Activated CD8-positive, alpha-beta T cell treated with anti-CD3 and anti-CD28 coated beads, Interleukin-2, amount 10 ng/mL, durations not matched to agents 7 days and 5 days (primary cell): ENCODE measurements at regions not wholly inside any gene's neighbourhood (a gene's known extent, or its start where the extent isn't known, plus 50 kb on each side); places are given as distances from the start of the nearest gene placed in this dataset.
"Not testable (repeated sequence)": the region's sequence is repeated elsewhere in the genome, so short reads cannot be mapped to it uniquely, and the experiment has no call there.

Experiments
- ATAC-seq: fragments of 150-1000 bp; cut with Tn5 transposase; one replicate; pipeline ENCODE4 v1.10.0; 2021; ENCODE audit warnings: moderate library complexity
- CTCF ChIA-PET: fragments of 350-600 bp; sonication (Branson Sonifier 250); formaldehyde crosslinking; loops from one replicate; lab custom pipeline; 2021; ENCODE audit warnings: antibody characterized with exemption; lab: Charles Lee
- POLR2A ChIA-PET: fragments of 350-600 bp; sonication (Branson Sonifier 250); formaldehyde crosslinking; loops from one replicate; lab custom pipeline; 2021; ENCODE audit warnings: antibody characterized with exemption; lab: Charles Lee
- DNase-seq: peaks from one replicate; pipeline ENCODE4 v3.0.0-alpha.2; 2020
- H3K27ac Mint-ChIP-seq: one replicate; pipeline ENCODE4 v1.8.0; 2021; ENCODE audit warnings: mild to moderate bottlenecking, mixed read lengths
- H3K27me3 Mint-ChIP-seq: one replicate; pipeline ENCODE4 v1.8.0; 2021; ENCODE audit warnings: low read depth, mixed read lengths
- H3K36me3 Mint-ChIP-seq: one replicate; pipeline ENCODE4 v1.8.0; 2021; ENCODE audit warnings: low read depth, mixed read lengths
- H3K4me1 Mint-ChIP-seq: one replicate; pipeline ENCODE4 v1.8.0; 2021; ENCODE audit warnings: low read depth, mixed read lengths
- H3K4me3 Mint-ChIP-seq: one replicate; pipeline ENCODE4 v1.8.0; 2021; ENCODE audit warnings: mild to moderate bottlenecking, mixed read lengths
- H3K9me3 Mint-ChIP-seq: one replicate; pipeline ENCODE4 v1.8.0; 2022; ENCODE audit warnings: mixed read lengths; ENCODE audit not compliant: insufficient read depth

DNA sequence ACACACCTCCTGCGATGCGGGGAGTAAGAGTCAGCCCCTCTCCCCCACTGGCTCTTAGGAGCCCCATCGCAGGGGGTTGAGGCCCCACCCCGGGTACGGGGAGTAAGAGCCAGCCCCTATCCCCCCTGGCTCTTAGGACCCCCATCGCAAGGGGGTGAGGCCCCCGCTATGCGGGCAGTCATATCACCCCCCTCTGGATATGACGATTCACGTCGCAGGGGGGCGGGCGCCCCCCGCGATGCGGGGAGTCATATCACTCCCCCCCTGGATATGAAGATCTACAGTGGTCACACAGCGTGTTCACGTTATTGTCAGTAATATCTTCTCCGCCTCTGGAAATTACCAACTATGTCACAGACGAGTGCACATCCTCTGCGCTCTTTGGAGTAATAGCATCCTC is 61.1 kb downstream of the DEFB131A start:
- H3K27ac Mint-ChIP-seq, CTCF ChIA-PET, ATAC-seq, H3K4me1 Mint-ChIP-seq, H3K36me3 Mint-ChIP-seq, H3K27me3 Mint-ChIP-seq, POLR2A ChIA-PET, H3K9me3 Mint-ChIP-seq, H3K4me3 Mint-ChIP-seq, DNase-seq: not testable (repeated sequence)

DNA sequence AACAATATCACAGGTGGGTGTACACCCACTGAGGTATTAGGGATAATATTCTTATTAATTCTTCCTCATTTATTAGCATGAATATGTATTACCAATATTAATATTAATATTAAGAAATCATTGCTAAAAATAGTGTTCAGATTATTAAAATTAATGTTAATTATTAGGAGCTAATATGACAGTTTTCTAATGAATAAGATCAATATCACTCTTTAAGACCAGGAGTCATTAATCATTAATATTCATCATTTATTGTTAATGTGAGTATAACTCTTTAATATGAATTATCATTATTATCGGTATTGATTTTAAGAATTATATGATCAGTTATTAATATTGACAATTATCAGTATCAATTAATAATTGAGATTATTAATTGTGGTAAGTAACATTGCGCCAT is 62.5 kb downstream of the DEFB131A start:
- H3K4me3 Mint-ChIP-seq, ATAC-seq, H3K27me3 Mint-ChIP-seq, H3K4me1 Mint-ChIP-seq, H3K36me3 Mint-ChIP-seq, POLR2A ChIA-PET, H3K27ac Mint-ChIP-seq, H3K9me3 Mint-ChIP-seq, CTCF ChIA-PET, DNase-seq: not testable (repeated sequence)

DNA sequence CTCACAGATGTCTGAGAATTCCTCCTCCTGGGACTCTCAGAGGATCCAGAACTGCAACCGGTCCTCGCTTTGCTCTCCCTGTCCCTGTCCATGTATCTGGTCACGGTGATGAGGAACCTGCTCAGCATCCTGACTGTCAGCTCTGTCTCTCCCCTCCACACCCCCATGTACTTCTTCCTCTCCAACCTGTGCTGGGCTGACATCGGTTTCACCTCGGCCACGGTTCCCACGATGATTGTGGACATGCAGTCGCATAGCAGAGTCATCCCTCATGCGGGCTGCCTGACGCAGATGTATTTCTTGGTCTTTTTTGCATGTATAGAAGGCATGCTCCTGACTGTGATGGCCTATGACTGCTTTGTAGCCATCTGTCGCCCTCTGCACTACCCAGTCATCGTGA is 68.7 kb downstream of the DEFB131A start:
- DNase-seq, CTCF ChIA-PET, H3K36me3 Mint-ChIP-seq, POLR2A ChIA-PET, H3K4me3 Mint-ChIP-seq, H3K27me3 Mint-ChIP-seq, H3K9me3 Mint-ChIP-seq, H3K27ac Mint-ChIP-seq, H3K4me1 Mint-ChIP-seq, ATAC-seq: not testable (repeated sequence)

DNA sequence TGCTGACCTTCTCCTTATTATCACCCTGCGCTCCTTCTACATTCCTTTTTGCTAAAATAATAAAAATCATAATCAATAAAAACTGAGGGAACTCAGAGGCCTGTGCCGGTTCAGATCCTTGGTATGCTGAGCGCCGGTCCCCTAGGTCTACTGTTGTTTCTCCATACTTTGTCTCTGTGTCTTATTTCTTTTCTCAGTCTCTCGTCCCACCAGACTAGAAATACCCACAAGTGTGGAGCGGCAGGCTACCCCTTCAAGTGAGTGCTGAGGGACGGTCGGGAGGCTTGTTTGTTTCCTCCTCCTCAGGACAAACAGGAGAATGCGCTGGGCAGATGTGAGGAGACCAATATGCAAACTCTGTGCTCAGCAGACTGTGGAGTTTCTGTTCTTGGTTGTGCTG is 75.4 kb downstream of the DEFB131A start:
- POLR2A ChIA-PET = not testable (repeated sequence)

DNA sequence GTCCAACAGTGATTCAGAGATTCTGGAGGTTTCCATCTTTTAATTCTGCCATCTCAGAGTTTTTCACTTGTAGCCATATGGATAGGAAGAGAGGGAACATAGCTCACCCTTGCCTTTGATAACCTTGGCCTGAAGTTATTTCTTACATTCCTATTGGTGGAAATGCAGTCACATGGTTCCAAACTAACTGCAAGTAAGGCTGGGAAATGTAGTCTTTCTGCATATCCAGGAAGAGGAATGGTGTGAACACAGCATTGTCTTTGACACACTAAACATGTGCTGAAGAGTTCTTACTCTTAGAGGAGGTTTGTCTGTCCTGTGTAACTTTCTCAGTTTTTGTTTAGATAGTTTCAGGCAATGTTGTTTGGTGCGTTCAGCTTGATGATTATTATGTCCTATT is 78.7 kb downstream of the DEFB131A start:
- H3K27me3 Mint-ChIP-seq, POLR2A ChIA-PET, H3K9me3 Mint-ChIP-seq, H3K36me3 Mint-ChIP-seq, DNase-seq, CTCF ChIA-PET, H3K4me3 Mint-ChIP-seq, H3K4me1 Mint-ChIP-seq, ATAC-seq, H3K27ac Mint-ChIP-seq: not testable (repeated sequence)

More for the DNA sequence above, 75.4 kb downstream of the DEFB131A start:
- H3K4me1 Mint-ChIP-seq, CTCF ChIA-PET, H3K4me3 Mint-ChIP-seq, DNase-seq, H3K36me3 Mint-ChIP-seq, ATAC-seq, H3K27me3 Mint-ChIP-seq, H3K9me3 Mint-ChIP-seq, H3K27ac Mint-ChIP-seq: not testable (repeated sequence)

DNA sequence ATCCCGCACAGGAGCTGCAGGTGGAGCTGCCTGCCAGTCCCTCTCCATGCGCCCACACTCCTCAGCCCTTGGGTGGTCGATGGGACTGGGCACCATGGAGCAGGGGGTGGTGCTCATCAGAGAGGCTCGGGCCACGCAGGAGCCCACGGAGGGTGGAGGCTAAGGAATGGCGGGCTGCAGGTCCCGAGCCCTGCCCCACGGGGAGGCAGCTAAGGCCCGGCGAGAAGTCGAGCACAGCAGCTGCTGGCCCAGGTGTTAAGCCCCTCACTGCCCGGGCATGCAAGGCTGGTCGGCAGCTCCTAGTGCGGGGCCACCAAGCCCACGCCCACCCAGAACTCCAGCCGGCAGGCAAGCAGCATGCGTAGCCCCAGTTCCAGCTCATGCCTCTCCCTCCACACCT is 80.2 kb downstream of the DEFB131A start:
- H3K4me3 Mint-ChIP-seq, ATAC-seq, H3K36me3 Mint-ChIP-seq, DNase-seq, H3K4me1 Mint-ChIP-seq, H3K27ac Mint-ChIP-seq, H3K27me3 Mint-ChIP-seq, H3K9me3 Mint-ChIP-seq, POLR2A ChIA-PET: not testable (repeated sequence)
- CTCF ChIA-PET = interaction anchor here (1.2 kb wide), 1 partner anchor 8 kb away, joined by 5 read pairs; no protein-coding TSS in a partner anchor

DNA sequence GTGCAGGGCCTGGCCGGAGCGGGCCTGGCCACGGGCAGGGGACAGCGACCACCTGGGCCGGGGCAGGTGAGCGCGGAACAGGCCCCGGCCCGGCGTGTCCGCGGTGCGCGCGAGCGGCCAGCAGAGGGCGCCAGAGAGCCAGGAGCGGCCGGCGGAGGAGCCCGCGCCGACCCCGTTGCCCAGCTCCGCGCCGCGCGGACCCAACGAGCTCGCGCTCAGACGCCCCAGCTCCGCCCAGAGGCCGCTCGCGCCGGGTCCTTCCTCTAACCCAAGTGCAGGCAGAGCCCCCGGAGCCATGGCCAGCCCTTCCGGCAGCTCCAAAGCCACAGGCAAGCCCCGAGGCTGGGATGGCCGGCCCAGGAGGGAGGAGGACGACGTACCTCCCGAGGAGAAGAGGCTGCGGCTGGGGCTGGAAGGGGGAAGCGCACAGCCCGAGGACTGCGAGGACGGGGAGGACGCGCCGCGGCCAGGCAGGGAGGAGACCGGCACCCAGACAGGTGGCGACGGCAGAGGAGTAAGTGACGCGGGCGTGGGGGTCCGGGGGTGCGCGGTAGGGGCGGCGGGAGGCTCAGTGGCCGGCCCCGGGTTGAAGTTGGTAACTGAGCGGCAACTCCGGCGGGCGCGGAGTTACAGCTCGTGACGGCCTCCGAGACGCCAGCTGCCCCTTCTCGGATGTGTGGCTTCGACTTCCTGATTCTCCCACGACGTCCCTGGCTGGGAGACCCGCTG is 88.1 kb downstream of the DEFB131A start:
- H3K36me3 Mint-ChIP-seq, H3K4me1 Mint-ChIP-seq, H3K27ac Mint-ChIP-seq, POLR2A ChIA-PET, H3K9me3 Mint-ChIP-seq: not testable (repeated sequence)
- peak overlapping the region; percentile 52 for H3K4me3 Mint-ChIP-seq
- DNase-seq = peak; percentile 71
- CTCF ChIA-PET = interaction anchor here (0.6 to 1.3 kb wide), 7 partner anchors 8 to 481 kb away, joined by 3 to 5 read pairs (median 3); no protein-coding TSS in a partner anchor
- ATAC-seq = peak; percentile 80
- peaks cover 25% of the 10 kb centered on the region for H3K27me3 Mint-ChIP-seq

DNA sequence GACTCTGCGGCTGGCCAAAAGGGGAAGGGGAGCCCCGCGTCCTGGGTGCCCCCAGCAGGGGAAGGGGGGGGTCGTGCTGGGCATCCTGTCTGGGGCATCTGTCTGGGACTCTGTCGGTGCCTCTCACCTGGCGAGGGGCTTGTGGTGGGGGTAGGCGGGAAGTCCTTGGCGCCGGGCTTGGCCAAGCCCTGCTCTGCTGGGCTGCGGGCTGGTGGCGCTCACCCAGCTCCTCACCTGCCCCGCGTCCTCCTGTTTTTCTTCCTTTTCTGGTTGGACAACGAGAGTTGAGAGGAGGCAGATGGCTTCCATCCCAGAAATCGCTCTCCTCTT is 88.6 kb downstream of the DEFB131A start:
- H3K4me1 Mint-ChIP-seq, H3K9me3 Mint-ChIP-seq, ATAC-seq, DNase-seq, H3K27ac Mint-ChIP-seq, H3K36me3 Mint-ChIP-seq, POLR2A ChIA-PET: not testable (repeated sequence)
- Mint-ChIP-seq H3K4me3 (peak overlapping the region; percentile 52), H3K27me3 (peaks cover 25% of the 10 kb centered on the region)
- CTCF ChIA-PET = interaction anchor here (0.8 to 1.3 kb wide), 3 partner anchors 159 to 481 kb away, joined by 3 to 4 read pairs (median 3); no protein-coding TSS in a partner anchor

DNA sequence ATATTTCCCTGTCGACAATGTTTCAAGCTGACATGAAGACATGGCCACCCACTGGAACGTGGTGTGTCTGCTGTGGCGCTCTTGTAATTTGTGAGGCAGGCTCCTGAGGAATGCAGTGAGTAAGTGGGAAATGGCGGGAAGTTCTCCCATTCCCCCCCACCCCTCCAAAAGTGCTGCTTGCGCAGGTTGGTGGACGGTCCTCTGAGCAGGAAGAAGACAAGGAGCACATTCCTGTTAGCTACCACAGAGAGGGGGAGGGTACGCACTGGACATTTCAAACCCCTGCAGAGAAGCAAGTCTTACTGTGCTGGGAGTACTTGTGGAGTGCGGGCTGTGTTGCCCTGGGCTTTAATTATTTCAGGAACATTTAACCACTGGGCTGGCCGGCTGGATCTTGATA is 92.9 kb downstream of the DEFB131A start:
- H3K4me3 Mint-ChIP-seq, H3K36me3 Mint-ChIP-seq, H3K9me3 Mint-ChIP-seq, CTCF ChIA-PET, H3K4me1 Mint-ChIP-seq, POLR2A ChIA-PET, ATAC-seq, H3K27ac Mint-ChIP-seq, DNase-seq: not testable (repeated sequence)
- H3K27me3 Mint-ChIP-seq = peaks cover 10% of the 10 kb centered on the region

DNA sequence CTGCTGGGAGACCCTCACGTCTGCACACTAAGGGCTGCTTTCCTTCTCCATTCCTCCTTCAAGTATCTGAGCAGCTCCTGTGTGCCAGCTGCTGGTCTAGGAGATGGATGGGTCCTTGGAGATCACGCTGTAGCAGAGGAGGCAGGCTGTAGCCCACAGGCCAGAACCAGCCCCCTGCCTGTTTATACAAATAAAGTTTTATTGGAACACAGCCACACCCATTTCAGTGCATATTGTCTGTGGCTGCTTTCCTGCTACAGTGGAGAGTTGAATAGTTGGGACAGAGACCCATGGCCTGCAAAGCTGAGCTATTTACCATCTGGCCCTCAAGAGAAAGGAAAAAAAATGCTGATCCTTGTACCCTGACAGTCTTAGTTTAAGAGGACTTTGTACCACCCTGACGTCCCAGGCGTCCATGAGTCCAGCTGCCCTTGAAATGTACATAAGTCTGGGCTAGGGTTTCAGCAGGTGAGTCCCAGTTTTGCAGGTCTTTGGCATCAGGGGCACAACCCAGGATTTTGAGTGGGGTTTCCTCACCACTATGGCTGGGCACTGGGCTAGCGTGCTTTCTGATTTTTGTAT is 95.8 kb downstream of the DEFB131A start:
- H3K4me1 Mint-ChIP-seq, H3K36me3 Mint-ChIP-seq, CTCF ChIA-PET, H3K4me3 Mint-ChIP-seq, H3K27ac Mint-ChIP-seq, H3K9me3 Mint-ChIP-seq, DNase-seq, H3K27me3 Mint-ChIP-seq, POLR2A ChIA-PET, ATAC-seq: not testable (repeated sequence)

DNA sequence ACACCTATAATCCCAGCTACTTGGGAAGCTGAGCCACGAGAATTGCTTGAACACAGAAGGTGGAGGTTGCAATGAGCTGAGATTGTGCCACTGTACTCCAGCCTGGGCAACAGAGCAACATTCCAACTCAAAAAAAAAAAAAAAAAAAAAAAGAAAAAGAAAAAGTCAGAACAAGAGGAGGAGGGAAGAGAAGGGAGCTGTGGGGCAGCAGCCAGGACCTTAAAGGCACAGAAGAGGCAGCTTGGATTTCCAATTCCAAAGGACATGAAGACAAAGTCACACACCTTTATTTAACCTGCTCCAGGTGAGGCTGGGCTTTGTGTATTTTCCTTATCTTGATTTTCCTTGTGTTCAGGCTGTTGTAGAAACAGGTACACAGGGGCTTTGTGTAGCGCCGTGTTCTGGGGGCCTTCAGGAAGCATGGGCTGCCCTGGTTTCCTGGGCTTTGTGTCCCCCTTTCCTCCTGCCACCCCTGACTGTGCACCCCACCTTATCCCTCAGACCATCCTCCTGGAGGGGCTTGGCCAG is 97.2 kb downstream of the DEFB131A start:
- H3K4me1 Mint-ChIP-seq, CTCF ChIA-PET, H3K36me3 Mint-ChIP-seq, DNase-seq, H3K27me3 Mint-ChIP-seq, H3K4me3 Mint-ChIP-seq, H3K9me3 Mint-ChIP-seq, POLR2A ChIA-PET, H3K27ac Mint-ChIP-seq, ATAC-seq: not testable (repeated sequence)

DNA sequence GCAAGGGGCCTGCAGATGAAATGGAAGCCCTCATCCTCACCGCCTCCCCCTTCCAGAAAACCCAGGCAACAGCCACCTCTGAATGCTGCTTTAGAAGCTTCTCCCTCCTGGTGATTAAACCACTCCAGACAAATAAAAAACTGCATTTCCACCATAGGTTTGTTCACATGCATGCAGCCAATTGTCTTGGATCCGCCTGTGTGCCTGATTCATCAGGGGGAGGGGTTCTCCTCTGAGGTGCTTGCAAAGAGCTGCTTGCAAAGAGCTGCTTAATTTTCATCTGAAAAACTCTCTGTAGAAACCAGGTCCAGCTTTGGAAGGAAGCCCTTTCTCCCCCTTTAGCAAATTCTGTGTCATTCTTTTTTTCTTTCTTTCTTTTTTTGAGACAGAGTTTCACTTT is 100.6 kb downstream of the DEFB131A start:
- H3K4me3 Mint-ChIP-seq, H3K36me3 Mint-ChIP-seq, H3K9me3 Mint-ChIP-seq, ATAC-seq, H3K27me3 Mint-ChIP-seq, POLR2A ChIA-PET, CTCF ChIA-PET, H3K27ac Mint-ChIP-seq, H3K4me1 Mint-ChIP-seq, DNase-seq: not testable (repeated sequence)
